ENCODE measurements at regions not wholly inside any gene's neighbourhood (a gene's known extent, or its start where the extent isn't known, plus 50 kb on each side); places are given as distances from the start of the nearest gene placed in this dataset.
"Not testable (repeated sequence)": the region's sequence is repeated elsewhere in the genome, so short reads cannot be mapped to it uniquely, and the experiment has no call there.

- not testable (repeated sequence) for DNase-seq (ENCODE audit: low spot score)
Measured at GRCh38 chr9:66152406-66152805, 415.5 kb downstream of the FOXD4L4 start.

DNA sequence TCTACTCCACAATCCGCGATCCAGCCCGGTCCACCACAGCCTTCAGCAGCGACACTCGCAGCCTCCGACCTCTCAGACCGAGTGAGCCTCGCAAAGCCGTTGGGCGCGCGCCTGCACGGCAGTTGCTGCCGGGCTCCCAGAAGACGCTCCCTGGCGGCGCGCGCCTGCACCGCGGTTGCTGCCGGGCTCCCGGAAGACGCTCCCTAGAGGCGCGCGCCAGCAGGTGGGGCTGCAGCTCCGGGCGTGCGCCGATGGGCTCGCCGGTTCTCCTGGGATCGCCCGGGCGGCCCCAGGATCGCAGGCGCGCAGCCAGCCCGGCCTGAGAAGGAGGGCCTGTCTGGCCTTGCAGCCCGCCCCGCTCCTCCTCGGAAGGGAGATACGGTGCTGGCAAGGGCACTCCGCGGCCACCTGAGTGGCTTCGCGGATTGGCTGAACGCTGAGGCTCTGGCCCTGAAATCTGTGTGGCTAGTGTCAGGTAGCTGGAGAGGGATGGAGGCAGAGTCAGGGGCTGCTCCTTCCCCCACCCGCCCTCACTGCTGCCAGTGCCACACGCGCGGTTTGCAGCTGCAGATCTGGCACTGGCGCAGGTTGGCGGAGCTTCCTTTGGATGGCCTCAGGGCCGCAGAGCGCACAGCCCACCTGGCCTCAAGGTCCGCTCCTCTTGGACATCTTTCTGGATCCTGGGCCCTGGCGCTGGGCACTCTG lies 416.2 kb downstream of the FOXD4L4 start:
- DNase-seq (ENCODE audit: low spot score) = not testable (repeated sequence)

- DNase-seq (ENCODE audit: low spot score) = not testable (repeated sequence)
Measured at GRCh38 chr9:66153971-66154691, 417.2 kb downstream of the FOXD4L4 start.

- not testable (repeated sequence) for DNase-seq (ENCODE audit: low spot score)
Measured at GRCh38 chr9:66182316-66182715, 445.4 kb downstream of the FOXD4L4 start.

DNA sequence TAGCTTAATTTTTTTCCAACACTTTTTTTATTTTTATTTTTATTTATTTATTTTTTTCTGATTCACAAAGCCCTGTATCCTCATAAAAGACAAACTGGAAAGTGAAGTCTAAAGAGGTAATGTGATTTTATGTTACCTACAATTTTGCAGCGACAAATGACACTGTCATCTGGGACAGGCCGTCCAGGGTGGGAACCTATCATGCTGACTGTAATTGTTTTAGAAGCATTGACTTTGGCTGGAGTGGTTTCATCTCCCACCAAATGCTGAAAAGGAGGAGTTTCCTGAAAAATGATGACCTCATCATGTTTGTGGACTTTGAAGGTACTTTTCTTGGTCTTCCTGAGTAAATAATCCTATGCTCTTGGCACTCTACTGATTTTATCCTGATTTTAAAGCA lies 446.7 kb downstream of the FOXD4L4 start:
- DNase-seq (ENCODE audit: low spot score) = not testable (repeated sequence)

GRCh38 chr9:66197199-66197598 lies 460.3 kb downstream of the FOXD4L4 start:
- DNase-seq (ENCODE audit: low spot score) = not testable (repeated sequence)

DNA sequence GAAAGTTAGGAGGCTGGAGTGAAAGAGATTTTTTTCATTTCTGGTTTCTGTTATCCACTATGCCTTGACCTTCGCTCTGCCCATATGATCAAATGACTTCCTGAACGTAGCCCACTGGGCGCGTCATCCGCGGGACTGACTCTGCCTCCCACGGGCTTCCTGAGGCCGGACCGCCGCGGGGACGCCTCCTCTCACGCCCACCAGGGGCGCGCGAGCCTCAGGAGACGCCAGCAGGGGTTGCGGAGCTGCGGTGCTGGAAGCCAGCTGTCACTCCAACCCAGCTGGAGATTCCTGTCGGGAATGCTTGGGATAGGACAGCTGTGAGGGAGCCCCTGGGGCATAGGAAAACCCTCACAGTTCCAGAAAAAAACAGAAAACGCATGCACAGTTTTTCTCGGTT lies 461.5 kb downstream of the FOXD4L4 start:
- not testable (repeated sequence) for DNase-seq (ENCODE audit: low spot score)

DNA sequence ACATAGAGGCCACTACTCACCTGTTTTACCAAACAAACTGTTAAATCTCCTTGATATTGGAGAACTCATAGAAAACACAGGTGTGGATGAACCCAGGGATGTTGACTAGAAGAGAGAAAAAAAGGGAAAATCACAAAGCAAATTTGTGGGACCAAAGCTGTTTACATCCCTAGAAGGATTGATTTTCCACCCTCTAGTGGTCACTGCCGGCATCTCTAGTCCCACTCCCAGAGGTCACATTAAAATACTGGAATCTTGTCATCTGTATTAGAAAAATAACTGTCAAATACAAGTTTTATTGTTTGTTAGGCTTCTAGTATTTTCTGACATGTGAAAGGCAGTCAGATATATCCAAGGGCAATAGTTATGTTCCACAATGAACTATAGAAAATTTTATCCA lies 469.7 kb downstream of the FOXD4L4 start:
- DNase-seq (ENCODE audit: low spot score) = not testable (repeated sequence)

GRCh38 chr9:66207914-66208313 lies 471.0 kb downstream of the FOXD4L4 start:
- DNase-seq (ENCODE audit: low spot score) = not testable (repeated sequence)

DNA sequence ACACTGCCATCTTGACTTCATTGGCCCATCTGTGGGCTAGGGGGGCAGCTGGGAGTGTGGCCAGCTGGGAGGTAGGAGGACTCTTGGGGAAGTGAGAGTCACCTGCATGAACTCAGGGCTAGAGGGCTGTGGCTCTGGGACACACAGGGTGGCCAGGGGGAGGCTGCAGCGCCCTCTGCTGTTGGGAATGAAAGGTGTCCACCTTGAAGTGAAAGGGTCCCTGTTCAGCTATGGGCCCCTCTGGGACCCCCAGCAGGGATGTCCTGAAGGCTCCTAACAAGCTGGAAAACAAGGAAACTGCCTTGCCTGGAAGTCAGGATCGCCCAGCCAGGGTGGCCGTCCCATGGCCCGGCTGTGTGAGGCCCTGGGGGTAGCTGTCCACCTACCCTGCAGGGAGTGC lies 507.8 kb downstream of the FOXD4L4 start:
- not testable (repeated sequence) for DNase-seq (ENCODE audit: low spot score)

- DNase-seq (ENCODE audit: low spot score) = not testable (repeated sequence)
Measured at GRCh38 chr9:66245481-66245880, 508.5 kb downstream of the FOXD4L4 start.

GRCh38 chr9:66257581-66257980 lies 520.6 kb downstream of the FOXD4L4 start:
- not testable (repeated sequence) for DNase-seq (ENCODE audit: low spot score)

GRCh38 chr9:66261576-66261975 lies 524.6 kb downstream of the FOXD4L4 start:
- DNase-seq (ENCODE audit: low spot score) = not testable (repeated sequence)

GRCh38 chr9:66263621-66264020 lies 526.7 kb downstream of the FOXD4L4 start:
- peak; percentile 2 for DNase-seq (ENCODE audit: low spot score)

DNA sequence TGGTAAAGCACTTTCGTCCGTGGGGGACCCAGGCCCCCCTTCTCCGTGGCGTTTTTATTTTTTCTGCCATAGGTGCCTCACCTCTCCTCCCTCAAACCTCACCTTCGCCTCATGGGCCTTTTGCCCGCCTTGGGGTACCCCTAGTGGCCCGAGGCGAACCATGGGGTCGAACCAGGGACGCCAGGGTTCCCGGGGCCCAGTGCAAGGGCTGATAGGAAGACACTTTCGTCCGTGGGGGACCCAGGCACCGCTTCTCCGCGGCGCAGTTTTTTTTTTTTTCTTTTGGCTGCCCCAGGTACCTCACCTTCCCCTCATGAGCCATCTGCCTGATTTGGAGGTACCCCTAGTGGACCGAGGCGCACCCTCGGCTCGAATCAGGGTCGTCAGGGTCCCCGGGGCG lies 527.8 kb downstream of the FOXD4L4 start:
- peak; percentile 3 for DNase-seq (ENCODE audit: low spot score)

- peak; percentile 9 for DNase-seq (ENCODE audit: low spot score)
Measured at GRCh38 chr9:66266202-66266601, 529.3 kb downstream of the FOXD4L4 start.

- peak; percentile 6 for DNase-seq (ENCODE audit: low spot score)
Measured at GRCh38 chr9:66266856-66267430, 530.0 kb downstream of the FOXD4L4 start.

DNA sequence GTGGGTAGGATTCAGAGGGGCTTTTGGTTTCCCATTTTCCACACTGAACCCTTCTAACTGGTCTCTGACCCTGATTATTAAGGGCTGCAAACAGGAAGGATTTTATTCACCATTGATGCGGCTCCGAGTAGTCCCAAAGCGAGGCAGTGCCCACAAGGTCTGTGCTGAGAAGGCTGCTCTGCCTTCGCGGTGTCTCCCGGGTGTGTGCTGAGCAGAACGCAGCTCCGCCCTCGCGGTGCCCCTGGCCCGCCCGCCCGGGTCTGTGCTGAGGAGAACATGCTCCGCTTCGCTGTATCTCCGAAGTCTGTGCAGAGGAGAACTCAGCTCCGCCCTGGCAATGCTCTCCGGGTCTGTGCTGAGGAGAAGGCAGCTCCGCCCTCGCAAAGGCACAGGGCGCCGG lies 530.7 kb downstream of the FOXD4L4 start:
- peak; percentile 10 for DNase-seq (ENCODE audit: low spot score)

DNA sequence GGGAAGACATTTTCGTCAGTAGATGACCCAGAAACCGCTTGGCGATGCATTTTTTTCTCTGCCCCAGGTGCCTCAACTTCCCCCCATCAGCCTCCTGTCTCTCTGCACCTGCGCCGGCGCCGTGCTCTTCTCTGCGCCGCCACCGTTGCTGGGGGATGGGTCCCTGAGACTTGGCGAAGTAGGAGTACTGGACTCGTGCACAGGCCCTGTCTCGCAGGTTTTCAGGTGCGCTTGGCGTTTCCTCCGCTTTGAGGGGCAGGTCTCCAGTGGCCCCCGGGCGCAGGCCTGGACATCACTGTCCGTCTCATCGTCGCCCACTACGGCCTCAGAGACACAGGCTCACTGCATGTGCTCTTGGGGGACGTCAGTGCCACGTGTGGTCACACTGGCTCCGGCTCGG lies 532.1 kb downstream of the FOXD4L4 start:
- DNase-seq (ENCODE audit: low spot score) = peak; percentile 9

GRCh38 chr9:66269783-66270182 lies 532.8 kb downstream of the FOXD4L4 start:
- DNase-seq (ENCODE audit: low spot score) = peak; percentile 67

DNA sequence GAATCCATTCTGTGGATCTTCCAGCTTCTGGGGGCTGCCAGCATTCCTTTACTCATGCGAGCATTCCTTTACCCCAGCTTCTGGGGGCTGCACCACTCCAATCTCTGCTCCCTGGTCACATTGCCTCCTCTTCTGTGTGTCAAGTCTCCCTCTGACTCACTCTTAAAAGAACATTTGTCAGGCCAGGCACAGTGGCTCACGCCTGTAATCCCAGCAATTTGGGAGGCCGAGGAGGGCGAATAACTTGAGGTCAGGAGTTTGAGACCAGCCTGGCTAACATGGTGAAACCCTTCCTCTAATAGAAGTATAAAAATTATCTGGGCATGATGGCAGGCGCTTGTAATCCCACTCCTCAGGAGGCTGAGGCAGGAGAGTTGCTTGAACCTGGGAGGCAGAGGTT lies 541.9 kb downstream of the FOXD4L4 start:
- DNase-seq (ENCODE audit: low spot score) = not testable (repeated sequence)

Data from mucosa of gallbladder (tissue), 1 donor.